DMS53 (cell line): ENCODE measurements at regions not wholly inside any gene's neighbourhood (a gene's known extent, or its start where the extent isn't known, plus 50 kb on each side); places are given as distances from the start of the nearest gene placed in this dataset.

Source experiments
- DNase-seq: peaks from one replicate; lab custom pipeline; 2025; lab: John Stamatoyannopoulos, UW

GRCh38 chr2:181770150-181770549 lies 89.8 kb upstream of the NEUROD1 start:
- no peak for DNase-seq

- DNase-seq, result no peak
Observed at GRCh38 chr2:181771356-181771755, 91.0 kb upstream of the NEUROD1 start.

GRCh38 chr2:181772334-181772733 lies 92.0 kb upstream of the NEUROD1 start:
- DNase-seq, result no peak

- no peak for DNase-seq
Observed at GRCh38 chr2:181772777-181773176, 92.5 kb upstream of the NEUROD1 start.

- peak; percentile 17 for DNase-seq
Observed at GRCh38 chr2:181774685-181775084, 94.4 kb upstream of the NEUROD1 start.

GRCh38 chr2:181776336-181776735 lies 96.0 kb upstream of the NEUROD1 start:
- DNase-seq, result no peak

GRCh38 chr2:181777734-181778133 lies 97.4 kb upstream of the NEUROD1 start:
- DNase-seq, result peak; percentile 44

- DNase-seq, result no peak
Observed at GRCh38 chr2:181778621-181779201, 98.4 kb upstream of the NEUROD1 start.

GRCh38 chr2:181779288-181780021 lies 99.1 kb upstream of the NEUROD1 start:
- DNase-seq, result peak; percentile 39

GRCh38 chr2:181780047-181780651 lies 99.8 kb upstream of the NEUROD1 start:
- DNase-seq, result peak; percentile 69

GRCh38 chr2:181780657-181781056 lies 100.3 kb upstream of the NEUROD1 start:
- peak; percentile 78 for DNase-seq

- peak; percentile 71 for DNase-seq
Observed at GRCh38 chr2:181781078-181781786, 100.9 kb upstream of the NEUROD1 start.

GRCh38 chr2:181782660-181783059 lies 102.3 kb upstream of the NEUROD1 start:
- no peak for DNase-seq

GRCh38 chr2:181784556-181784955 lies 104.2 kb upstream of the NEUROD1 start:
- DNase-seq, result no peak

GRCh38 chr2:181785691-181786344 lies 105.5 kb upstream of the NEUROD1 start:
- DNase-seq, result peak; percentile 35

- no peak for DNase-seq
Observed at GRCh38 chr2:181786371-181787228, 104.9 kb upstream of the ITPRID2 start.

GRCh38 chr2:181787310-181788048 lies 104.1 kb upstream of the ITPRID2 start:
- DNase-seq, result no peak

- DNase-seq, result no peak
Observed at GRCh38 chr2:181788897-181789555, 102.5 kb upstream of the ITPRID2 start.

- no peak for DNase-seq
Observed at GRCh38 chr2:181789827-181790448, 101.6 kb upstream of the ITPRID2 start.
